Ascending aorta (tissue), 2 donors: ENCODE measurements at regions not wholly inside any gene's neighbourhood (a gene's known extent, or its start where the extent isn't known, plus 50 kb on each side); places are given as distances from the start of the nearest gene placed in this dataset.

Experiments used
- DNase-seq, 2 donors: peaks; one replicate each; pipeline ENCODE4 v3.0.0-alpha.2; 2019; ENCODE audit warnings: low spot score in 2 of 2
- H3K27ac ChIP-seq, 2 donors: fragments of 200-600 bp; sonication (generic); one replicate each; pipeline ENCODE4 v1.5.1; 2016 to 2017; ENCODE audit warnings: mild to moderate bottlenecking in 1 of 2
- H3K27me3 ChIP-seq: fragments of 200-600 bp; sonication (generic); one replicate; pipeline ENCODE4 v1.5.1; 2017
- H3K36me3 ChIP-seq, 2 donors: fragments of 200-600 bp; sonication (generic); one replicate each; pipeline ENCODE4 v1.5.1; 2016
- H3K4me1 ChIP-seq, 2 donors: fragments of 200-600 bp; sonication (generic); one replicate each; pipeline ENCODE4 v1.5.1; 2016 to 2017; ENCODE audit warnings: mild to moderate bottlenecking in 1 of 2
- H3K4me3 ChIP-seq, 2 donors: fragments of 200-600 bp; sonication (generic); one replicate each; pipeline ENCODE4 v1.5.1; 2016 to 2017; ENCODE audit warnings: mild to moderate bottlenecking in 1 of 2
- H3K9me3 ChIP-seq, 2 donors: fragments of 200-600 bp; sonication (generic); one replicate each; pipeline ENCODE4 v1.5.1; 2016
- CTCF ChIP-seq, 3 experiments: fragments of 200-600 bp in 2 of 3; fragments of 450-650 bp in 1 of 3; sonication (generic) in 2 of 3; IDR thresholded peaks; one replicate each; pipeline ENCODE4 v1.5.1; 2016 to 2019; ENCODE audit warnings: antibody characterized with exemption in 3 of 3, mild to moderate bottlenecking in 1 of 3, moderate library complexity in 1 of 3
- intact Hi-C: fragments of 100-400 bp; cut with DNase I; formaldehyde crosslinking; loops from one replicate; pipeline ENCODE4 v1.15.1; 2023

- intact Hi-C loops = no loop called here
- no peak for DNase-seq
- Histone ChIP-seq H3K36me3 (no peaks in the 10 kb centered on the region), H3K4me3 (no peak overlapping the region), H3K27me3 (no peaks in the 10 kb centered on the region), H3K27ac (no peak overlapping the region), H3K4me1 (no peaks in the 10 kb centered on the region), H3K9me3 (no peaks in the 10 kb centered on the region)
- TF ChIP-seq CTCF (IDR thresholded peaks at IDR 0.05) = no peak
These were observed 201.7 kb upstream of the RREB1 start for GRCh38 chr6:6905961-6906518.

- DNase-seq = no peak
- no peaks in the 10 kb centered on the region for H3K4me1 ChIP-seq
- no peaks in the 10 kb centered on the region for H3K27me3 ChIP-seq
- H3K4me3 ChIP-seq = no peak overlapping the region
- intact Hi-C loops = no loop called here
- no peaks in the 10 kb centered on the region for H3K36me3 ChIP-seq
- no peak for TF ChIP-seq CTCF (IDR thresholded peaks at IDR 0.05)
- H3K9me3 ChIP-seq = no peaks in the 10 kb centered on the region
- no peak overlapping the region for H3K27ac ChIP-seq
These were observed 201.1 kb upstream of the RREB1 start for GRCh38 chr6:6906570-6907213.

DNA sequence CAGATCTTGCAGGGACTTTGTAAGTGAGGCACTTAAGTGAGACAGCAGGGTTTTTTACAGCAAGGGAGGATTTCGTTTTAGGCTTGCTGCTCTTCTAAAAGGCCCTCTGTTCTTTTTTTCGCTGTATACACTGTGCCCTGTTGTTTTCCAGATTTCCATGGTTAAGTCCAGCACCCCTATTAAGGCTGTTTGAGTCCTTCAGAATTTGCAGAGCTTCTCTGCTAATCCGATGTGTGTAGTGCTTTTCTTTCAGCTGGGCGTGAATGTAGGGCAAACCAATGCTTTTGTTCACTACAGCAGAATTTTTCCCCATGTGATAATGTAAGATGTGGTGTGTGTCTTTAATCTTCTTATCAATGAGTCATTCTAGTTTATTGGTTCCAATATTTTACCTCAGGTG is 200.5 kb upstream of the RREB1 start:
- TF ChIP-seq CTCF (IDR thresholded peaks at IDR 0.05) = no peak
- Histone ChIP-seq H3K4me3 (no peak overlapping the region), H3K36me3 (no peaks in the 10 kb centered on the region), H3K27ac (no peak overlapping the region), H3K9me3 (no peaks in the 10 kb centered on the region), H3K4me1 (no peaks in the 10 kb centered on the region), H3K27me3 (no peaks in the 10 kb centered on the region)
- intact Hi-C loops = no loop called here
- no peak for DNase-seq

- no peak for TF ChIP-seq CTCF (IDR thresholded peaks at IDR 0.05)
- intact Hi-C loops = no loop called here
- Histone ChIP-seq H3K36me3 (no peaks in the 10 kb centered on the region), H3K9me3 (no peaks in the 10 kb centered on the region), H3K27ac (no peak overlapping the region), H3K4me3 (no peak overlapping the region), H3K27me3 (no peaks in the 10 kb centered on the region), H3K4me1 (no peaks in the 10 kb centered on the region)
- no peak for DNase-seq
These were observed 199.6 kb upstream of the RREB1 start for GRCh38 chr6:6908121-6908520.

DNA sequence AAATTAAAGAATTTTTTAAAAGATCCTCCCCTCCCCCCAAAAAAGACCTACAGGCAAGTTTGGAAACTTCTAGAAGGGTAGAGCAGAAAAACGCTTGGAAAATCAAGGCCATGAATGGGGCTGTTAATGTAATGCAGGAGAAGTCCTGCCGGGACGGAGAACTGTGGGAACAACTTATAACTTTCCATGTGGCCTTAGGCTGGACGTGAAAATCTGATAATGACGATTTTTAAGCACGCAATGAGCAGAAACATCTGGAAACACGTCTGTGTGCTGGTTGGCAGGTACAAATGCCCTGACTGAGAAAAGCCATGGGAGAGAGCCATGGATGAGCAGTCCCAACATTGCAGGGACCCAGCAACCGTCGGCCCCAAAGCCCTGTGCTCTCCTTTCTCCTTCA is 198.7 kb upstream of the RREB1 start:
- Histone ChIP-seq H3K4me1 (no peaks in the 10 kb centered on the region), H3K36me3 (no peaks in the 10 kb centered on the region), H3K27me3 (no peaks in the 10 kb centered on the region), H3K4me3 (no peak overlapping the region), H3K27ac (no peak overlapping the region), H3K9me3 (no peaks in the 10 kb centered on the region)
- no peak for TF ChIP-seq CTCF (IDR thresholded peaks at IDR 0.05)
- no peak for DNase-seq
- intact Hi-C loops = no loop called here
